OCI-LY3 (cell line): ENCODE measurements at regions not wholly inside any gene's neighbourhood (a gene's known extent, or its start where the extent isn't known, plus 50 kb on each side); places are given as distances from the start of the nearest gene placed in this dataset.

ENCODE experiments used
- CTCF ChIP-seq: fragments of 200-600, 300-600 bp; sonication (generic); IDR thresholded peaks from 2 replicates; pipeline ENCODE4 v1.5.1; 2014; ENCODE audit warnings: antibody characterized with exemption, low read length, low read depth
- EZH2phosphoT487 ChIP-seq: fragments of 200-600 bp; shearing (Covaris generic); IDR thresholded peaks from 2 replicates; pipeline ENCODE4 v1.6.1; 2018; ENCODE audit warnings: antibody characterized with exemption, mixed run types, low read depth

DNA sequence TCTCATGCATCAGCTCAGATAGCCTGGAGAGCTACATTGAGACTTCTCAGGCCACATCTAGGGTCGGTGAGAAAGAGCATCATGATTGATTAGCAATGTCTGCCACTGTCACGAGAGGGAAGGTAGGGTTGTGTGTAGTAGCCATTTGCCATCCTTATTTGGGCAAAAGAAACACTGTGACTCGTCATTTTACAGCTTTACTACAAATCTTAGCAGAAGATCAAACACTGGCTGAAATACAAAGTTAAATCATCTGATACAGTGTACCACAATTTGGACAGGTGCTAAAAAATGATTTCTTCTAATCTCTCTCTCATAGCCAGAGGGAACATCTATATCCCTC lies 334.3 kb downstream of the CBLN1 start:
- TF ChIP-seq CTCF (no peak), EZH2phosphoT487 (no peak)
